Esophagus squamous epithelium (tissue), 4 donors: ENCODE measurements at regions not wholly inside any gene's neighbourhood (a gene's known extent, or its start where the extent isn't known, plus 50 kb on each side); places are given as distances from the start of the nearest gene placed in this dataset.

Experiments
- CTCF ChIP-seq, 6 experiments: fragments of 450-650 bp in 4 of 6; fragments of 200-600 bp in 2 of 6; sonication (generic) in 2 of 6; IDR thresholded peaks; one replicate each; pipeline ENCODE4 v1.5.1; 2016 to 2019; ENCODE audit warnings: antibody characterized with exemption in 6 of 6, mild to moderate bottlenecking in 4 of 6, moderate library complexity in 4 of 6
- POLR2A ChIP-seq, 4 donors: fragments of 450-650 bp; IDR thresholded peaks; one replicate each; pipeline ENCODE4 v1.6.1; 2017; ENCODE audit warnings: antibody characterized with exemption in 4 of 4, mild to moderate bottlenecking in 4 of 4, moderate library complexity in 3 of 4

GRCh38 chr7:22667187-22667561 lies 59.8 kb upstream of the IL6 start:
- TF ChIP-seq CTCF (IDR thresholded peaks at IDR 0.05) (no peak), POLR2A (IDR thresholded peaks at IDR 0.05) (no peak)
